Upper lobe of left lung (tissue), 4 donors: ENCODE measurements at regions not wholly inside any gene's neighbourhood (a gene's known extent, or its start where the extent isn't known, plus 50 kb on each side); places are given as distances from the start of the nearest gene placed in this dataset.

Experiments used
- POLR2A ChIP-seq, 4 donors: fragments of 450-650 bp; IDR thresholded peaks; one replicate each; pipeline ENCODE4 v1.5.1; 2016 to 2017; ENCODE audit warnings: antibody characterized with exemption in 4 of 4, mild to moderate bottlenecking in 2 of 4
- TF ChIP-seq, protein P1 (sequence below), 6 experiments: fragments of 450-650 bp in 4 of 6; fragments of 200-600 bp in 2 of 6; sonication (generic) in 2 of 6; IDR thresholded peaks; one replicate each; pipeline ENCODE4 v1.5.1; 2016 to 2019; ENCODE audit warnings: antibody characterized with exemption in 6 of 6

DNA sequence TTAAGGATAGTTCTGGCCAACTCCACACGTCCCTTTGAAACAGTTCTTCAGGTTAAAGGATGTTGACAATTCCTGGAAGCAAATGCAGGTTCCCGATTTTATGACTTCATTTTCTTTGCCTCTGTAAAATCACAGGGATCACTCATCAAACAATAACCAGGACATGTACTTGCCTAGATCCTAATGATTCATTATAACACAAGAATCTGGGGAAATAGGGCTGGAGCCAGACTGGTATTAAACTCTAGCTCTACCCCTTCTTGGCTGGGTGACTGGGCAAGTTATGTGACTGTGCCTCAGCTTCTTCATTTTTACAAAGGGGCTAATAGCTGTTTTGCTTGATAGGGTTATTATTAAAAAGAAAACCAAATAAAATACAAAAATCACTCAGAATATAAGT, 56.0 kb upstream of the KCND2 start:
- TF ChIP-seq, protein P1, sequence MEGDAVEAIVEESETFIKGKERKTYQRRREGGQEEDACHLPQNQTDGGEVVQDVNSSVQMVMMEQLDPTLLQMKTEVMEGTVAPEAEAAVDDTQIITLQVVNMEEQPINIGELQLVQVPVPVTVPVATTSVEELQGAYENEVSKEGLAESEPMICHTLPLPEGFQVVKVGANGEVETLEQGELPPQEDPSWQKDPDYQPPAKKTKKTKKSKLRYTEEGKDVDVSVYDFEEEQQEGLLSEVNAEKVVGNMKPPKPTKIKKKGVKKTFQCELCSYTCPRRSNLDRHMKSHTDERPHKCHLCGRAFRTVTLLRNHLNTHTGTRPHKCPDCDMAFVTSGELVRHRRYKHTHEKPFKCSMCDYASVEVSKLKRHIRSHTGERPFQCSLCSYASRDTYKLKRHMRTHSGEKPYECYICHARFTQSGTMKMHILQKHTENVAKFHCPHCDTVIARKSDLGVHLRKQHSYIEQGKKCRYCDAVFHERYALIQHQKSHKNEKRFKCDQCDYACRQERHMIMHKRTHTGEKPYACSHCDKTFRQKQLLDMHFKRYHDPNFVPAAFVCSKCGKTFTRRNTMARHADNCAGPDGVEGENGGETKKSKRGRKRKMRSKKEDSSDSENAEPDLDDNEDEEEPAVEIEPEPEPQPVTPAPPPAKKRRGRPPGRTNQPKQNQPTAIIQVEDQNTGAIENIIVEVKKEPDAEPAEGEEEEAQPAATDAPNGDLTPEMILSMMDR (IDR thresholded peaks at IDR 0.05) = no peak
- TF ChIP-seq POLR2A (IDR thresholded peaks at IDR 0.05) = no peak
